ENCODE measurements at regions not wholly inside any gene's neighbourhood (a gene's known extent, or its start where the extent isn't known, plus 50 kb on each side); places are given as distances from the start of the nearest gene placed in this dataset.

GRCh38 chr2:121865914-121866313, 110.5 kb downstream of the TSN start:
- H3K4me2 ChIP-seq (ENCODE audit: low read depth, low read length, poor library complexity, severe bottlenecking) = no peak overlapping the region
- no peak overlapping the region for H2AFZ ChIP-seq (ENCODE audit: low read length)
- no peaks in the 10 kb centered on the region for H3K9me3 ChIP-seq (ENCODE audit: low read length)
- no peaks in the 10 kb centered on the region for H3K9me2 ChIP-seq (replicated peaks; ENCODE audit: insufficient read depth, low read length)
- H3K27ac ChIP-seq (ENCODE audit: low read length) = no peak overlapping the region
- no peaks in the 10 kb centered on the region for H3K27me3 ChIP-seq (ENCODE audit: low read length)
- no peaks in the 10 kb centered on the region for H3K4me1 ChIP-seq (ENCODE audit: low read length)
- H3K36me3 ChIP-seq (ENCODE audit: insufficient read depth, low read length) = no peaks in the 10 kb centered on the region
- no peak for DNase-seq
- H3K79me2 ChIP-seq (ENCODE audit: low read length) = no peaks in the 10 kb centered on the region
- no peak overlapping the region for H3K4me3 ChIP-seq (ENCODE audit: low read length)
- no peaks in the 10 kb centered on the region for H4K20me1 ChIP-seq (ENCODE audit: insufficient read depth, low read depth, low read length)
- no peak overlapping the region for H3K9ac ChIP-seq (ENCODE audit: low read length)

- Histone ChIP-seq H3K79me2 (ENCODE audit: low read length) (no peaks in the 10 kb centered on the region), H3K4me3 (ENCODE audit: low read length) (no peak overlapping the region), H3K27me3 (ENCODE audit: low read length) (no peaks in the 10 kb centered on the region), H3K27ac (ENCODE audit: low read length) (no peak overlapping the region), H3K36me3 (ENCODE audit: insufficient read depth, low read length) (no peaks in the 10 kb centered on the region), H3K4me2 (ENCODE audit: low read depth, low read length, poor library complexity, severe bottlenecking) (no peak overlapping the region), H2AFZ (ENCODE audit: low read length) (no peak overlapping the region), H4K20me1 (ENCODE audit: insufficient read depth, low read depth, low read length) (no peaks in the 10 kb centered on the region), H3K9me3 (ENCODE audit: low read length) (no peaks in the 10 kb centered on the region), H3K9me2 (replicated peaks; ENCODE audit: insufficient read depth, low read length) (no peaks in the 10 kb centered on the region), H3K9ac (ENCODE audit: low read length) (no peak overlapping the region), H3K4me1 (ENCODE audit: low read length) (no peaks in the 10 kb centered on the region)
- DNase-seq = no peak
Measured at GRCh38 chr2:121866789-121867188, 111.3 kb downstream of the TSN start.

GRCh38 chr2:121868652-121869051, 113.2 kb downstream of the TSN start:
- Histone ChIP-seq H3K27ac (ENCODE audit: low read length) (no peak overlapping the region), H3K79me2 (ENCODE audit: low read length) (no peaks in the 10 kb centered on the region), H3K4me1 (ENCODE audit: low read length) (no peaks in the 10 kb centered on the region), H3K4me2 (ENCODE audit: low read depth, low read length, poor library complexity, severe bottlenecking) (no peak overlapping the region), H3K9me2 (replicated peaks; ENCODE audit: insufficient read depth, low read length) (no peaks in the 10 kb centered on the region), H3K27me3 (ENCODE audit: low read length) (no peaks in the 10 kb centered on the region), H3K9ac (ENCODE audit: low read length) (no peak overlapping the region), H3K4me3 (ENCODE audit: low read length) (no peak overlapping the region), H3K36me3 (ENCODE audit: insufficient read depth, low read length) (no peaks in the 10 kb centered on the region), H4K20me1 (ENCODE audit: insufficient read depth, low read depth, low read length) (no peaks in the 10 kb centered on the region), H3K9me3 (ENCODE audit: low read length) (no peaks in the 10 kb centered on the region), H2AFZ (ENCODE audit: low read length) (no peak overlapping the region)
- DNase-seq = no peak

- Histone ChIP-seq H3K9ac (ENCODE audit: low read length) (no peak overlapping the region), H4K20me1 (ENCODE audit: insufficient read depth, low read depth, low read length) (no peaks in the 10 kb centered on the region), H3K79me2 (ENCODE audit: low read length) (no peaks in the 10 kb centered on the region), H3K27ac (ENCODE audit: low read length) (no peak overlapping the region), H3K9me2 (replicated peaks; ENCODE audit: insufficient read depth, low read length) (no peaks in the 10 kb centered on the region), H3K36me3 (ENCODE audit: insufficient read depth, low read length) (no peaks in the 10 kb centered on the region), H3K4me3 (ENCODE audit: low read length) (no peak overlapping the region), H2AFZ (ENCODE audit: low read length) (no peak overlapping the region), H3K9me3 (ENCODE audit: low read length) (no peaks in the 10 kb centered on the region), H3K4me1 (ENCODE audit: low read length) (no peaks in the 10 kb centered on the region), H3K4me2 (ENCODE audit: low read depth, low read length, poor library complexity, severe bottlenecking) (no peak overlapping the region), H3K27me3 (ENCODE audit: low read length) (no peaks in the 10 kb centered on the region)
- no peak for DNase-seq
Measured at GRCh38 chr2:121869363-121869762, 113.9 kb downstream of the TSN start.

GRCh38 chr2:121869873-121870272, 114.4 kb downstream of the TSN start:
- Histone ChIP-seq H3K4me1 (ENCODE audit: low read length) (no peaks in the 10 kb centered on the region), H3K27ac (ENCODE audit: low read length) (no peak overlapping the region), H2AFZ (ENCODE audit: low read length) (no peak overlapping the region), H3K9ac (ENCODE audit: low read length) (no peak overlapping the region), H4K20me1 (ENCODE audit: insufficient read depth, low read depth, low read length) (no peaks in the 10 kb centered on the region), H3K4me2 (ENCODE audit: low read depth, low read length, poor library complexity, severe bottlenecking) (no peak overlapping the region), H3K36me3 (ENCODE audit: insufficient read depth, low read length) (no peaks in the 10 kb centered on the region), H3K9me3 (ENCODE audit: low read length) (no peaks in the 10 kb centered on the region), H3K27me3 (ENCODE audit: low read length) (no peaks in the 10 kb centered on the region), H3K79me2 (ENCODE audit: low read length) (no peaks in the 10 kb centered on the region), H3K9me2 (replicated peaks; ENCODE audit: insufficient read depth, low read length) (no peaks in the 10 kb centered on the region), H3K4me3 (ENCODE audit: low read length) (no peak overlapping the region)
- DNase-seq = no peak

GRCh38 chr2:121872651-121873050, 117.2 kb downstream of the TSN start:
- Histone ChIP-seq H3K36me3 (ENCODE audit: insufficient read depth, low read length) (no peaks in the 10 kb centered on the region), H3K27me3 (ENCODE audit: low read length) (no peaks in the 10 kb centered on the region), H4K20me1 (ENCODE audit: insufficient read depth, low read depth, low read length) (no peaks in the 10 kb centered on the region), H3K4me1 (ENCODE audit: low read length) (no peaks in the 10 kb centered on the region), H2AFZ (ENCODE audit: low read length) (no peak overlapping the region), H3K4me3 (ENCODE audit: low read length) (no peak overlapping the region), H3K9me2 (replicated peaks; ENCODE audit: insufficient read depth, low read length) (no peaks in the 10 kb centered on the region), H3K4me2 (ENCODE audit: low read depth, low read length, poor library complexity, severe bottlenecking) (no peak overlapping the region), H3K9ac (ENCODE audit: low read length) (no peak overlapping the region), H3K79me2 (ENCODE audit: low read length) (no peaks in the 10 kb centered on the region), H3K9me3 (ENCODE audit: low read length) (no peaks in the 10 kb centered on the region), H3K27ac (ENCODE audit: low read length) (no peak overlapping the region)
- DNase-seq = no peak

GRCh38 chr2:121873864-121874263, 118.4 kb downstream of the TSN start:
- no peak overlapping the region for H3K4me3 ChIP-seq (ENCODE audit: low read length)
- H3K9me3 ChIP-seq (ENCODE audit: low read length) = no peaks in the 10 kb centered on the region
- no peaks in the 10 kb centered on the region for H3K9me2 ChIP-seq (replicated peaks; ENCODE audit: insufficient read depth, low read length)
- no peaks in the 10 kb centered on the region for H3K79me2 ChIP-seq (ENCODE audit: low read length)
- no peak for DNase-seq
- H3K4me2 ChIP-seq (ENCODE audit: low read depth, low read length, poor library complexity, severe bottlenecking) = no peak overlapping the region
- H3K36me3 ChIP-seq (ENCODE audit: insufficient read depth, low read length) = no peaks in the 10 kb centered on the region
- no peak overlapping the region for H3K9ac ChIP-seq (ENCODE audit: low read length)
- no peaks in the 10 kb centered on the region for H4K20me1 ChIP-seq (ENCODE audit: insufficient read depth, low read depth, low read length)
- H3K4me1 ChIP-seq (ENCODE audit: low read length) = no peaks in the 10 kb centered on the region
- H3K27me3 ChIP-seq (ENCODE audit: low read length) = no peaks in the 10 kb centered on the region
- H2AFZ ChIP-seq (ENCODE audit: low read length) = no peak overlapping the region
- H3K27ac ChIP-seq (ENCODE audit: low read length) = no peak overlapping the region

GRCh38 chr2:121875585-121876185, 120.2 kb downstream of the TSN start:
- Histone ChIP-seq H3K36me3 (ENCODE audit: insufficient read depth, low read length) (no peaks in the 10 kb centered on the region), H3K27me3 (ENCODE audit: low read length) (no peaks in the 10 kb centered on the region), H3K4me2 (ENCODE audit: low read depth, low read length, poor library complexity, severe bottlenecking) (no peak overlapping the region), H3K4me1 (ENCODE audit: low read length) (no peaks in the 10 kb centered on the region), H3K79me2 (ENCODE audit: low read length) (no peaks in the 10 kb centered on the region), H3K9ac (ENCODE audit: low read length) (no peak overlapping the region), H3K27ac (ENCODE audit: low read length) (no peak overlapping the region), H3K9me3 (ENCODE audit: low read length) (no peaks in the 10 kb centered on the region), H3K9me2 (replicated peaks; ENCODE audit: insufficient read depth, low read length) (no peaks in the 10 kb centered on the region), H4K20me1 (ENCODE audit: insufficient read depth, low read depth, low read length) (no peaks in the 10 kb centered on the region), H2AFZ (ENCODE audit: low read length) (no peak overlapping the region), H3K4me3 (ENCODE audit: low read length) (no peak overlapping the region)
- no peak for DNase-seq

GRCh38 chr2:121877366-121877765, 121.9 kb downstream of the TSN start:
- Histone ChIP-seq H3K36me3 (ENCODE audit: insufficient read depth, low read length) (no peaks in the 10 kb centered on the region), H3K27ac (ENCODE audit: low read length) (no peak overlapping the region), H3K79me2 (ENCODE audit: low read length) (no peaks in the 10 kb centered on the region), H3K9me2 (replicated peaks; ENCODE audit: insufficient read depth, low read length) (no peaks in the 10 kb centered on the region), H2AFZ (ENCODE audit: low read length) (no peak overlapping the region), H3K9ac (ENCODE audit: low read length) (no peak overlapping the region), H3K4me2 (ENCODE audit: low read depth, low read length, poor library complexity, severe bottlenecking) (no peak overlapping the region), H3K9me3 (ENCODE audit: low read length) (no peaks in the 10 kb centered on the region), H3K4me3 (ENCODE audit: low read length) (no peak overlapping the region), H3K27me3 (ENCODE audit: low read length) (no peaks in the 10 kb centered on the region), H4K20me1 (ENCODE audit: insufficient read depth, low read depth, low read length) (no peaks in the 10 kb centered on the region), H3K4me1 (ENCODE audit: low read length) (no peaks in the 10 kb centered on the region)
- DNase-seq = no peak
